IMR-90 (cell line): ENCODE measurements at regions not wholly inside any gene's neighbourhood (a gene's known extent, or its start where the extent isn't known, plus 50 kb on each side); places are given as distances from the start of the nearest gene placed in this dataset.
A peak's percentile ranks its signal among the peaks of the same experiment; 100 is the strongest.

Experiments
- ATAC-seq: fragments of 200-7000 bp; cut with Tn5 transposase; 2 replicates; pipeline ENCODE4 v1.9.1; 2020; ENCODE audit warnings: low read depth, mild to moderate bottlenecking, moderate library complexity
- BruUV-seq: library from RNA; stranded (reverse); fragments of 400-500 nt; replicated peaks from 2 replicates; lab custom pipeline; 2021; lab: Mats Ljungman, UMichigan
- CTCF ChIA-PET: fragments of 300-600 bp; formaldehyde crosslinking; extraction: SDS; loops from one replicate; lab custom pipeline; 2021; ENCODE audit warnings: antibody characterized with exemption; lab: Yijun Ruan, JAX
- POLR2A ChIA-PET: fragments of 300-600 bp; sonication (Branson Sonifier 250); formaldehyde crosslinking; loops from one replicate; lab custom pipeline; 2022; ENCODE audit warnings: antibody characterized with exemption; ENCODE audit not compliant: unreplicated experiment; lab: Charles Lee
- DNase-seq: peaks from one replicate; pipeline ENCODE4 v3.0.0; 2013
- H2AFZ ChIP-seq: replicated peaks from 2 replicates; pipeline ENCODE3; 2013; ENCODE audit warnings: low read length, mild to moderate bottlenecking; ENCODE audit not compliant: poor library complexity
- H2AK5ac ChIP-seq: 2 replicates; pipeline ENCODE4 v1.6.1; 2013; ENCODE audit warnings: low read depth, low read length, inconsistent platforms
- H2AK9ac ChIP-seq: replicated peaks from 2 replicates; pipeline ENCODE3; 2013; ENCODE audit warnings: mild to moderate bottlenecking, low read depth, low read length, moderate library complexity; ENCODE audit not compliant: poor library complexity
- H2BK120ac ChIP-seq: 2 replicates; pipeline ENCODE4 v1.6.1; 2013; ENCODE audit warnings: low read depth, low read length, inconsistent platforms
- H2BK15ac ChIP-seq: 3 replicates; pipeline ENCODE4 v1.6.1; 2013; ENCODE audit warnings: low read depth, low read length, inconsistent platforms
- H2BK20ac ChIP-seq: 2 replicates; pipeline ENCODE4 v1.6.1; 2013; ENCODE audit warnings: low read depth, mild to moderate bottlenecking, inconsistent platforms, low read length, moderate library complexity
- H2BK5ac ChIP-seq: 2 replicates; pipeline ENCODE4 v1.6.1; 2013; ENCODE audit warnings: mild to moderate bottlenecking, low read depth, low read length, inconsistent platforms; ENCODE audit not compliant: poor library complexity, severe bottlenecking
- H3K14ac ChIP-seq: replicated peaks from 2 replicates; pipeline ENCODE4 v1.6.1; 2013; ENCODE audit warnings: low read depth, low read length, inconsistent platforms
- H3K18ac ChIP-seq: 2 replicates; pipeline ENCODE4 v1.6.1; 2013; ENCODE audit warnings: low read depth, low read length, control low read depth
- H3K23ac ChIP-seq: 2 replicates; pipeline ENCODE4 v1.6.1; 2013; ENCODE audit warnings: low read depth, low read length, inconsistent platforms
- H3K27ac ChIP-seq: 2 replicates; pipeline ENCODE4 v1.5.1; 2013; ENCODE audit warnings: mild to moderate bottlenecking, control low read depth, low read length; ENCODE audit not compliant: insufficient read depth
- H3K27me3 ChIP-seq: 2 replicates; pipeline ENCODE4 v1.6.1; 2013; ENCODE audit warnings: low read length; ENCODE audit not compliant: control insufficient read depth, insufficient read depth
- H3K36me3 ChIP-seq: 2 replicates; pipeline ENCODE4 v1.6.1; 2013; ENCODE audit warnings: low read length, mixed read lengths; ENCODE audit not compliant: control insufficient read depth, insufficient read depth
- H3K4ac ChIP-seq: 2 replicates; pipeline ENCODE4 v1.6.1; 2013; ENCODE audit warnings: low read depth, low read length, inconsistent platforms
- H3K4me1 ChIP-seq: 2 replicates; pipeline ENCODE4 v1.6.1; 2013; ENCODE audit warnings: low read length, mixed read lengths; ENCODE audit not compliant: control insufficient read depth, insufficient read depth
- H3K4me2 ChIP-seq: 2 replicates; pipeline ENCODE4 v1.6.1; 2013; ENCODE audit warnings: low read depth, mild to moderate bottlenecking, control low read depth, low read length, moderate library complexity
- H3K4me3 ChIP-seq: 2 replicates; pipeline ENCODE4 v1.5.1; 2013; ENCODE audit warnings: low read depth, mild to moderate bottlenecking, control low read depth, low read length, moderate library complexity; ENCODE audit not compliant: insufficient read depth
- H3K56ac ChIP-seq: 2 replicates; pipeline ENCODE4 v1.6.1; 2013; ENCODE audit warnings: low read length, inconsistent platforms; ENCODE audit not compliant: insufficient read depth; ENCODE audit errors: extremely low read depth
- H3K79me1 ChIP-seq, 2 experiments: 2 replicates each; pipeline ENCODE4 v1.6.1; 2013; ENCODE audit warnings: low read length in 2 of 2, inconsistent platforms in 1 of 2, low read depth in 1 of 2
- H3K9ac ChIP-seq: 2 replicates; pipeline ENCODE4 v1.6.1; 2013; ENCODE audit warnings: low read depth, low read length, control low read depth
- H3K9me1 ChIP-seq: 2 replicates; pipeline ENCODE4 v1.6.1; 2013; ENCODE audit warnings: low read length, inconsistent platforms; ENCODE audit not compliant: insufficient read depth
- H3K9me3 ChIP-seq: 2 replicates; pipeline ENCODE4 v1.6.1; 2013; ENCODE audit warnings: low read length; ENCODE audit not compliant: control insufficient read depth, insufficient read depth
- H4K20me1 ChIP-seq: 2 replicates; pipeline ENCODE4 v1.6.1; 2013; ENCODE audit warnings: low read length, inconsistent platforms; ENCODE audit not compliant: insufficient read depth
- H4K5ac ChIP-seq: 2 replicates; pipeline ENCODE4 v1.6.1; 2013; ENCODE audit warnings: mild to moderate bottlenecking, low read depth, low read length, control low read depth
- H4K8ac ChIP-seq, 2 experiments: 2 replicates each; pipeline ENCODE4 v1.6.1; 2013; ENCODE audit warnings: low read depth in 2 of 2, low read length in 2 of 2, control low read depth in 1 of 2, inconsistent platforms in 1 of 2
- H4K91ac ChIP-seq: 2 replicates; pipeline ENCODE4 v1.6.1; 2013; ENCODE audit warnings: low read depth, low read length, inconsistent platforms; ENCODE audit not compliant: insufficient read depth
- ELK1 ChIP-seq: fragments of 150-350 bp; IDR thresholded peaks from 2 replicates; pipeline ENCODE4 v1.6.1; 2016; ENCODE audit warnings: low read depth, mild to moderate bottlenecking, low read length, moderate library complexity, borderline replicate concordance
- MXI1 ChIP-seq: IDR thresholded peaks from 2 replicates; pipeline ENCODE4 v1.6.1; 2012; ENCODE audit warnings: low read depth, mild to moderate bottlenecking, low read length, moderate library complexity, borderline replicate concordance
- NFE2L2 ChIP-seq: fragments of 150-350 bp; IDR thresholded peaks from 2 replicates; pipeline ENCODE4 v1.6.1; 2016; ENCODE audit warnings: low read depth, mild to moderate bottlenecking, low read length
- POLR2A ChIP-seq: IDR thresholded peaks from 2 replicates; pipeline ENCODE4 v1.6.1; 2012; ENCODE audit warnings: mild to moderate bottlenecking, low read depth, low read length
- RAD21 ChIP-seq: IDR thresholded peaks from 2 replicates; pipeline ENCODE4 v1.6.1; 2012; ENCODE audit warnings: low read length, improper control_type of control experiment
- WGBS, 2 experiments: methylation state at CpG; one replicate each; pipeline versions ENCODE4 v1.1.5 to v1.1.7; 2013; ENCODE audit warnings: missing lambda C conversion rate in 2 of 2; ENCODE audit not compliant: insufficient read length in 1 of 2; ENCODE audit errors: extremely low coverage in 2 of 2; 5-methylcytosine and 5-hydroxymethylcytosine counted together
- dilution Hi-C: fragments of 300-500 bp; cut with HindIII; formaldehyde crosslinking; loops from one replicate; pipeline ENCODE4 v1.14.3; 2018; ENCODE audit warnings: low sequenced_read_pairs; ENCODE audit not compliant: unreplicated experiment
- in situ Hi-C: fragments of 300-500 bp; cut with MboI; formaldehyde crosslinking; loops from 3 replicates; pipeline ENCODE4 v1.14.3; 2019; ENCODE audit warnings: low sequenced_read_pairs, inconsistent platforms, mixed read lengths
- intact Hi-C: fragments of 100-400 bp; cut with micrococcal nuclease; formaldehyde crosslinking; loops from 2 replicates; pipeline ENCODE4 v1.10.0; 2022

GRCh38 chr4:16337936-16338335, 111.7 kb upstream of the TAPT1 start:
- H3K9me3 ChIP-seq = no peaks in the 10 kb centered on the region
- H3K4me1 ChIP-seq = no peaks in the 10 kb centered on the region
- no peak overlapping the region for H3K4me2 ChIP-seq
- no peak overlapping the region for H2BK120ac ChIP-seq
- H2BK15ac ChIP-seq = no peak overlapping the region
- no TSS peak for BruUV-seq
- H4K20me1 ChIP-seq = no peaks in the 10 kb centered on the region
- H3K14ac ChIP-seq = no peak overlapping the region
- ChIA-PET POLR2A (no interaction called here), CTCF (no interaction called here)
- H3K9ac ChIP-seq = no peak overlapping the region
- DNase-seq (no peak), ATAC-seq (no peak)
- no peak overlapping the region for H3K56ac ChIP-seq
- no peak overlapping the region for H3K4me3 ChIP-seq
- no peak overlapping the region for H3K27ac ChIP-seq
- no peak overlapping the region for H2BK5ac ChIP-seq
- no peak overlapping the region for H3K18ac ChIP-seq
- no peak overlapping the region for H2AFZ ChIP-seq
- WGBS, 2 experiments = no CpG with 5 or more reads among the region's 2 CpGs
- dilution Hi-C loops = no loop called here
- H4K8ac ChIP-seq = no peak overlapping the region
- H3K27me3 ChIP-seq = peaks cover 2% of the 10 kb centered on the region
- no peak overlapping the region for H2AK9ac ChIP-seq
- intact Hi-C loops = no loop called here
- H2AK5ac ChIP-seq = no peak overlapping the region
- H4K91ac ChIP-seq = no peak overlapping the region
- no peak overlapping the region for H3K23ac ChIP-seq
- H2BK20ac ChIP-seq = no peak overlapping the region
- no peak overlapping the region for H4K5ac ChIP-seq
- H3K4ac ChIP-seq = no peak overlapping the region
- TF ChIP-seq ELK1 (no peak), RAD21 (no peak), MXI1 (no peak), POLR2A (no peak), NFE2L2 (peak; percentile 48; the same call in 1 of the 2 replicates)
- H3K9me1 ChIP-seq = no peaks in the 10 kb centered on the region
- no peaks in the 10 kb centered on the region for H3K36me3 ChIP-seq
- H3K79me1 ChIP-seq = no peaks in the 10 kb centered on the region
- in situ Hi-C loops = no loop called here
